Epithelial cell of prostate (primary cell): ENCODE measurements at regions not wholly inside any gene's neighbourhood (a gene's known extent, or its start where the extent isn't known, plus 50 kb on each side); places are given as distances from the start of the nearest gene placed in this dataset.
"Not testable (repeated sequence)": the region's sequence is repeated elsewhere in the genome, so short reads cannot be mapped to it uniquely, and the experiment has no call there.

Experiments
- DNase-seq: peaks from one replicate; pipeline ENCODE4 v3.0.0-alpha.2; 2011; ENCODE audit warnings: low read depth, low spot score
- H3K27ac ChIP-seq: fragments of 450-650 bp; 2 replicates; pipeline ENCODE4 v1.5.1; 2017; ENCODE audit warnings: mild to moderate bottlenecking

- no peak for DNase-seq
- no peak overlapping the region for H3K27ac ChIP-seq
Observed at GRCh38 chr3:103127098-103127630, 692.3 kb downstream of the ZPLD1 start.

DNA sequence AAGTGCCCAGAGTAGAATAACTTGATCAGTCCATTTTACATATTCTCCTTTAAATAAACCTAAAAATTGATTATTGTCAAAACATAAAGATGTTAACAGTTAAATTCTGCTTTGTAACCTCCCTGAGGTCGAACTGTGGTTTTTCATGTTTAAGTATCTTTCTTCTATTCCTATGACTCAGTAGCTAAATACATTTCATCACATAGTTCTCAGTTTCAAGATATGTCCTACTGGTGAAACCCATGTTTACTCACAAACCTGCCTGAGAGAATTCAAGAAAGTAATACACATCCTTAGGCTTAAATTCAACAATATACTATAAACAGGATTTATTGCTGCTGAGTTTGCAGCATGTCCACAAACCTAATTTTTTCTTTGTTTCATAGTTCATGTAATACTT lies 692.9 kb downstream of the ZPLD1 start:
- H3K27ac ChIP-seq, result no peak overlapping the region
- no peak for DNase-seq

GRCh38 chr3:103134023-103134724 lies 699.4 kb downstream of the ZPLD1 start:
- DNase-seq, result no peak

DNA sequence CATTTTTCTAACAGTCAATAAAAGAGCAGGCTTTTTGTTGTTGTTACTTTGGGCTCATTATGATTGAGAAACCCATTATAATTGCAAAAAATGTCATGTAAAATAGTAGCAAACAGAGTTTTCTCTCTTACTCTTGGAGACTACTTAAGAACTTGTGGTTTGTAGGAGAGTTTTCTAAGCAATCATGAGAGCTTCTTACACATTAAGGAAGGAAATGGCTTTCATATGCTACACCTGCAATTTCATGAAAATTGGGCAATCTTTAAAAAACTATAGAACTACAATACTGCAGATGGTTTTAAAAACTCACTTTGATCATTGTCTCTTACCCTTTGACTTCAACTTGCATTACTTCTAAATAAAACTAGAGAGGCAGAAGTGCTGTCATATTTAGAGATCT lies 701.8 kb downstream of the ZPLD1 start:
- DNase-seq, result no peak
- H3K27ac ChIP-seq, result no peak overlapping the region

More at GRCh38 chr3:103134023-103134724, 699.4 kb downstream of the ZPLD1 start:
- H3K27ac ChIP-seq, result no peak overlapping the region

GRCh38 chr3:103137830-103138229 lies 703.0 kb downstream of the ZPLD1 start:
- H3K27ac ChIP-seq, result no peak overlapping the region
- DNase-seq, result no peak

DNA sequence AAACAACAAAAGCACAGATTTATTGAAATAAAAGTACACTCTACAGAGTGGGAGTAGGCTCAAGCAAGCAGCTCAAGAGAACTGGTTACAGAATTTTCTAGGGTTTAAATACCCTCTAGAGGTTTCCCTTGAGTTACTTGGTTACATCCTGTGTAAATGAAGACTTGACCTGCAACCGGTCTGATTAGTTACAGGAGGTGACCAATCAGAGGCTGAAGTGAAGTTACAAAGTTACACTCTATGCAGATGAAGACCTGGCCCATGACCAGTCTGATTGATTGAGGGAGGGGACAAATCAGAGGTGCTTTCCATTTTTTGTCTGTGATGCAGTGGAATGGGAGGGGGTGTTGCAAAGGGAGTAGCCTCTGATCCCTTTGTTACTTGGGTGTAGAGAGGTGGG lies 723.4 kb downstream of the ZPLD1 start:
- H3K27ac ChIP-seq, result no peak overlapping the region
- DNase-seq, result no peak

GRCh38 chr3:103166890-103167289 lies 732.1 kb downstream of the ZPLD1 start:
- no peak for DNase-seq
- H3K27ac ChIP-seq, result no peak overlapping the region

- DNase-seq, result no peak
- H3K27ac ChIP-seq, result no peak overlapping the region
Observed at GRCh38 chr3:103167850-103168249, 733.0 kb downstream of the ZPLD1 start.

- DNase-seq, result no peak
- H3K27ac ChIP-seq, result no peak overlapping the region
Observed at GRCh38 chr3:103169289-103169688, 734.5 kb downstream of the ZPLD1 start.

GRCh38 chr3:103170651-103171050 lies 735.8 kb downstream of the ZPLD1 start:
- no peak for DNase-seq
- H3K27ac ChIP-seq, result no peak overlapping the region

- no peak for DNase-seq
- no peak overlapping the region for H3K27ac ChIP-seq
Observed at GRCh38 chr3:103173940-103174339, 739.1 kb downstream of the ZPLD1 start.

- DNase-seq, result peak; percentile 1
- no peak overlapping the region for H3K27ac ChIP-seq
Observed at GRCh38 chr3:103181160-103181559, 746.3 kb downstream of the ZPLD1 start.

DNA sequence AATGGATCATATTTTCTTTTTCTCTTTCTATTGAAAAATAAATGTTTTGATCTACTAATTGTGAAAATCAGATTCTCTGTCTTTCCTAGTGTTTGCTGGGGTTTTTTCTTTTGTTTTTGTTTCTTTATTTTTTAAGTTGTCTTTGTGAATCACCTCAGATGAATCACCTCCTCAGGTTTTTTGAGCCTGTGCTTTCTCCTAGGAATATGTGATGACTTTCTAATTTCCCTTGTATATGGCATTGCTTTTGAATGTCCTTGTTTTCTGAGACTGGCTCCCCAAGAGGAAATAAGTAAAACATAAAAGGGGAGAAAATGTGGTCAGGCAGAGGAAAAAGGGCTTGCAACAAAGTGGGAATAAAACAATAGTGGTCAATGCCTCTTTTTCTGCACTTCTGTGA lies 750.0 kb downstream of the ZPLD1 start:
- H3K27ac ChIP-seq, result no peak overlapping the region
- DNase-seq, result no peak

GRCh38 chr3:103189941-103190340 lies 755.1 kb downstream of the ZPLD1 start:
- DNase-seq, result no peak
- H3K27ac ChIP-seq, result no peak overlapping the region

GRCh38 chr3:103195216-103195615 lies 760.4 kb downstream of the ZPLD1 start:
- no peak overlapping the region for H3K27ac ChIP-seq
- DNase-seq, result no peak

DNA sequence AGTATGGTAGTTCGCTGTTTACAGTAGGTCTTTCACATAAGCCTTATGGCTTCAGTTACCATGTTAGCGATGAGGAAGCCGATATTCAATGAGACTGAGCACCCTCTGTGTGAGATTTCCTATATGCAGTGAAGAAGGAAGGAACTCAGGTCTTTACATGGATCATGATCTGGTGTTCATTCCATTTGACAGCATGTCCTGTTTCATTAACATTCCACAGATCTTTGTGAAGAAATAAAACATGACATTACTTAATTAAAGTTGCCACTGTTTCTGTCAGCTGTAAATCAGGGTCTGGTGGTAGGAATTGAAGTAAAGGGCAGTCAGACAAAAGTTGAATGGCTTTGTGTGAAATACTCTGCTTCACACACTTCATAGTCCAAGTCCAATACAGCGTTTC lies 768.6 kb downstream of the ZPLD1 start:
- no peak overlapping the region for H3K27ac ChIP-seq
- no peak for DNase-seq

DNA sequence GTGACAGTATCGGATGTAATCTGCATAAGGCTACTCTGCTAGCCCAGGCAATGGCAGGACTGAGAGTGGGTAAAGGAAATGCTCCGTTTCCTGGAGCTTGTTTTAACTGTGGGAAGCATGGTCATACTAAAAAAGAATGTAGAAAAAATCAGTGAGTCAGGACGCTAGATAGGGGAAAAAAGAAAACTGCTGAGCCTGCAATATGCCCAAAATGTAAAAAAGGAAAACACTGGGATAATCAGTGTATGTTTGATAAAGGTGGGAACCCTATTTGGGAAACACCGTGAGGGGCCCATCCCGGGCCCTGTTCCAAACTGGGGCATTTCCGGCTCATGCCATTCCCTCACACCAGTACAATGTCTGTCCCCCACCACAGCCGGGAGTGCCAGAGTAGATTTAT lies 775.8 kb downstream of the ZPLD1 start:
- no peak overlapping the region for H3K27ac ChIP-seq

GRCh38 chr3:103218146-103218545 lies 783.3 kb downstream of the ZPLD1 start:
- DNase-seq, result no peak
- no peak overlapping the region for H3K27ac ChIP-seq

More for the DNA sequence above, 775.8 kb downstream of the ZPLD1 start:
- DNase-seq, result no peak

GRCh38 chr3:103218793-103219192 lies 784.0 kb downstream of the ZPLD1 start:
- H3K27ac ChIP-seq, result no peak overlapping the region
- DNase-seq, result no peak

DNA sequence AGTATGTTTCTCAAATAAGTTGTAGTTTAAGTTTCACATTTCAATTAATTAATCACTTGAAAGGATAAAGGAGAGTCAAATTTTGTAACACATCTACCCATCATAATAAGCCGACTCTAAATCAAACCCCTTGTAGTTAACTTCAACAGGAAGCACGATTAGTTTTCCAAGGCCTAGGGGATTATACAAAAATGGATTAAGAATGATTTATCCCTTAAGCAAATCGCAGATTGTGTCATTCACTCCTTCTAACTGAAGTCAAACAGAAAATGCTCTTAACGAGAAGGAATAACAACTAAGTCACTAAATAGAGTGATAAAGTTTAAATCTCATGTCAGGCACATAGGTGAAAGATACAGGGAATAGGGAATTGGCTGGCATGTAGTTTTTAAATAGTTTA lies 792.8 kb downstream of the ZPLD1 start:
- H3K27ac ChIP-seq, result no peak overlapping the region
- no peak for DNase-seq

- no peak overlapping the region for H3K27ac ChIP-seq
- DNase-seq, result no peak
Observed at GRCh38 chr3:103247459-103247858, 812.6 kb downstream of the ZPLD1 start.

- not testable (repeated sequence) for H3K27ac ChIP-seq, DNase-seq
Observed at GRCh38 chr3:103254827-103255226, 820.0 kb downstream of the ZPLD1 start.
